Neural cell (in vitro differentiated cells): ENCODE measurements at regions not wholly inside any gene's neighbourhood (a gene's known extent, or its start where the extent isn't known, plus 50 kb on each side); places are given as distances from the start of the nearest gene placed in this dataset.
"Not testable (repeated sequence)": the region's sequence is repeated elsewhere in the genome, so short reads cannot be mapped to it uniquely, and the experiment has no call there.

ENCODE experiments used
- H2AFZ ChIP-seq: fragments of 200-600, 300-800 bp; sonication (generic), shearing (Covaris generic); 2 replicates; pipeline ENCODE4 v1.6.0; 2014; ENCODE audit warnings: low read depth, mild to moderate bottlenecking, antibody characterized with exemption, low read length, moderate library complexity
- H3F3A ChIP-seq: fragments of 200-600 bp; shearing (Covaris generic); 2 replicates; pipeline ENCODE4 v1.6.1; 2016; ENCODE audit warnings: mild to moderate bottlenecking, moderate library complexity, mixed read lengths, antibody characterized with exemption, low read length; ENCODE audit not compliant: insufficient read depth, poor library complexity, severe bottlenecking
- H3K27ac ChIP-seq: fragments of 200-600, 300-800 bp; sonication (generic), shearing (Covaris generic); 2 replicates; pipeline ENCODE4 v1.5.1; 2014; ENCODE audit warnings: mild to moderate bottlenecking, low read length, moderate library complexity
- H3K27me3 ChIP-seq: fragments of 300-800, 200-600 bp; sonication (generic), shearing (Covaris generic); 2 replicates; pipeline ENCODE4 v1.6.0; 2014; ENCODE audit warnings: mild to moderate bottlenecking, low read depth, low read length, moderate library complexity; ENCODE audit not compliant: insufficient read depth
- H3K36me3 ChIP-seq: fragments of 300-800, 200-600 bp; sonication (generic), shearing (Covaris generic); 2 replicates; pipeline ENCODE4 v1.5.1; 2014; ENCODE audit warnings: mild to moderate bottlenecking, antibody characterized with exemption, low read length, moderate library complexity; ENCODE audit not compliant: insufficient read depth
- H3K4me2 ChIP-seq: fragments of 300-800, 200-600 bp; sonication (generic), shearing (Covaris generic); 2 replicates; pipeline ENCODE4 v1.6.0; 2014; ENCODE audit warnings: mild to moderate bottlenecking, low read length
- H3K4me3 ChIP-seq: fragments of 300-800, 200-600 bp; sonication (generic), shearing (Covaris generic); 2 replicates; pipeline ENCODE4 v1.5.1; 2014; ENCODE audit warnings: mild to moderate bottlenecking, low read length, moderate library complexity
- H3K79me2 ChIP-seq: fragments of 200-600 bp; shearing (Covaris generic); replicated peaks from 2 replicates; pipeline ENCODE4 v1.6.0; 2014; ENCODE audit warnings: mild to moderate bottlenecking, low read length, moderate library complexity; ENCODE audit not compliant: insufficient read depth
- H3K9ac ChIP-seq: fragments of 300-800, 200-600 bp; sonication (generic), shearing (Covaris generic); 2 replicates; pipeline ENCODE4 v1.6.1; 2016; ENCODE audit warnings: mild to moderate bottlenecking, low read length, mixed read lengths
- H3K9me2 ChIP-seq: fragments of 200-600 bp; shearing (Covaris generic); 2 replicates; pipeline ENCODE4 v1.6.1; 2016; ENCODE audit warnings: mild to moderate bottlenecking, low read length, mixed read lengths; ENCODE audit not compliant: insufficient read depth
- H3K9me3 ChIP-seq: fragments of 200-600, 300-800 bp; sonication (generic), shearing (Covaris generic); 2 replicates; pipeline ENCODE4 v1.6.1; 2016; ENCODE audit warnings: mild to moderate bottlenecking, mixed run types, low read length, moderate library complexity, mixed read lengths
- H4K20me1 ChIP-seq: fragments of 200-600 bp; shearing (Covaris generic); 2 replicates; pipeline ENCODE4 v1.6.1; 2016; ENCODE audit warnings: mild to moderate bottlenecking, mixed run types; ENCODE audit not compliant: insufficient read depth
- EP300 ChIP-seq: fragments of 450-650 bp; conservative IDR thresholded peaks from 2 replicates; pipeline ENCODE4 v1.6.1; 2014; ENCODE audit warnings: antibody characterized with exemption, mild to moderate bottlenecking, moderate library complexity; ENCODE audit not compliant: poor library complexity, severe bottlenecking
- EZH2 ChIP-seq: fragments of 200-600, 300-800 bp; shearing (Covaris generic), sonication (generic); IDR thresholded peaks from 2 replicates; pipeline ENCODE4 v1.6.1; 2014; ENCODE audit warnings: antibody characterized with exemption, low read length, borderline replicate concordance, mild to moderate bottlenecking; ENCODE audit not compliant: insufficient read depth, poor library complexity, severe bottlenecking
- MXI1 ChIP-seq: fragments of 450-650 bp; conservative IDR thresholded peaks from 2 replicates; pipeline ENCODE4 v1.6.1; 2014; ENCODE audit warnings: antibody characterized with exemption, mild to moderate bottlenecking; ENCODE audit not compliant: poor library complexity, severe bottlenecking
- POLR2AphosphoS5 ChIP-seq: IDR thresholded peaks from 2 replicates; pipeline ENCODE4 v1.6.1; 2012
- RAD21 ChIP-seq: fragments of 450-650 bp; conservative IDR thresholded peaks from 2 replicates; pipeline ENCODE4 v1.6.1; 2014; ENCODE audit warnings: antibody characterized with exemption, mild to moderate bottlenecking, moderate library complexity
- SMC3 ChIP-seq: fragments of 450-650 bp; conservative IDR thresholded peaks from 2 replicates; pipeline ENCODE4 v1.6.1; 2014; ENCODE audit warnings: antibody characterized with exemption, mild to moderate bottlenecking, moderate library complexity; ENCODE audit not compliant: poor library complexity
- TAF1 ChIP-seq: IDR thresholded peaks from 2 replicates; pipeline ENCODE4 v1.6.1; 2012; ENCODE audit warnings: low read depth
- TF ChIP-seq, protein P1 (sequence below): fragments of 450-650 bp; IDR thresholded peaks from 2 replicates; pipeline ENCODE4 v1.5.1; 2014; ENCODE audit warnings: antibody characterized with exemption, mild to moderate bottlenecking, moderate library complexity; ENCODE audit not compliant: poor library complexity, severe bottlenecking
- TF ChIP-seq, protein P2 (sequence below): IDR thresholded peaks from 2 replicates; pipeline ENCODE4 v1.6.1; 2012; ENCODE audit warnings: borderline replicate concordance

DNA sequence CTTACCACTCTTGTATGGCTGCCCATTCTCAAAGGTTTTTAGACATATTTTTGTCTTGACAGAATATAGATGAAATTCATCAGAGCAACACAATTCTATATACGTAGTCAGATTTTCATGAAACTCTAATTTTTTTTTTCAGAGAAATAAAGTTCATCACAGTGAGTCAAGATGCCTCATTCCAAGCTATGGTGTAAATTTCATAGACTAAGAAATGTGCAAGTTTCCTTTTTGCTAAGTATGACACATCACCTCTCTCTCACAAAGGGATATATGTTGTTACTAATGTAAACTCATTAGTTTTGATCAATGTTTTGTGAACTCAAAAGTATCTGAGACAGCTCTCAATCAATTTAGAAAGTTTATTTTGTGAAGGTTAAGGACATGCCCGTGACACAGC lies 60.4 kb upstream of the ATXN3L start:
- no peak overlapping the region for H3K4me2 ChIP-seq
- no peak overlapping the region for H3K9ac ChIP-seq
- no peak overlapping the region for H3K4me3 ChIP-seq
- no peaks in the 10 kb centered on the region for H3K27me3 ChIP-seq
- no peaks in the 10 kb centered on the region for H3K9me3 ChIP-seq
- H3F3A ChIP-seq = no peaks in the 10 kb centered on the region
- no peaks in the 10 kb centered on the region for H4K20me1 ChIP-seq
- no peak overlapping the region for H3K27ac ChIP-seq
- no peak for TF ChIP-seq MXI1
- TF ChIP-seq EP300 = no peak
- TF ChIP-seq, protein P1, sequence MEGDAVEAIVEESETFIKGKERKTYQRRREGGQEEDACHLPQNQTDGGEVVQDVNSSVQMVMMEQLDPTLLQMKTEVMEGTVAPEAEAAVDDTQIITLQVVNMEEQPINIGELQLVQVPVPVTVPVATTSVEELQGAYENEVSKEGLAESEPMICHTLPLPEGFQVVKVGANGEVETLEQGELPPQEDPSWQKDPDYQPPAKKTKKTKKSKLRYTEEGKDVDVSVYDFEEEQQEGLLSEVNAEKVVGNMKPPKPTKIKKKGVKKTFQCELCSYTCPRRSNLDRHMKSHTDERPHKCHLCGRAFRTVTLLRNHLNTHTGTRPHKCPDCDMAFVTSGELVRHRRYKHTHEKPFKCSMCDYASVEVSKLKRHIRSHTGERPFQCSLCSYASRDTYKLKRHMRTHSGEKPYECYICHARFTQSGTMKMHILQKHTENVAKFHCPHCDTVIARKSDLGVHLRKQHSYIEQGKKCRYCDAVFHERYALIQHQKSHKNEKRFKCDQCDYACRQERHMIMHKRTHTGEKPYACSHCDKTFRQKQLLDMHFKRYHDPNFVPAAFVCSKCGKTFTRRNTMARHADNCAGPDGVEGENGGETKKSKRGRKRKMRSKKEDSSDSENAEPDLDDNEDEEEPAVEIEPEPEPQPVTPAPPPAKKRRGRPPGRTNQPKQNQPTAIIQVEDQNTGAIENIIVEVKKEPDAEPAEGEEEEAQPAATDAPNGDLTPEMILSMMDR = no peak
- TF ChIP-seq, protein P2, sequence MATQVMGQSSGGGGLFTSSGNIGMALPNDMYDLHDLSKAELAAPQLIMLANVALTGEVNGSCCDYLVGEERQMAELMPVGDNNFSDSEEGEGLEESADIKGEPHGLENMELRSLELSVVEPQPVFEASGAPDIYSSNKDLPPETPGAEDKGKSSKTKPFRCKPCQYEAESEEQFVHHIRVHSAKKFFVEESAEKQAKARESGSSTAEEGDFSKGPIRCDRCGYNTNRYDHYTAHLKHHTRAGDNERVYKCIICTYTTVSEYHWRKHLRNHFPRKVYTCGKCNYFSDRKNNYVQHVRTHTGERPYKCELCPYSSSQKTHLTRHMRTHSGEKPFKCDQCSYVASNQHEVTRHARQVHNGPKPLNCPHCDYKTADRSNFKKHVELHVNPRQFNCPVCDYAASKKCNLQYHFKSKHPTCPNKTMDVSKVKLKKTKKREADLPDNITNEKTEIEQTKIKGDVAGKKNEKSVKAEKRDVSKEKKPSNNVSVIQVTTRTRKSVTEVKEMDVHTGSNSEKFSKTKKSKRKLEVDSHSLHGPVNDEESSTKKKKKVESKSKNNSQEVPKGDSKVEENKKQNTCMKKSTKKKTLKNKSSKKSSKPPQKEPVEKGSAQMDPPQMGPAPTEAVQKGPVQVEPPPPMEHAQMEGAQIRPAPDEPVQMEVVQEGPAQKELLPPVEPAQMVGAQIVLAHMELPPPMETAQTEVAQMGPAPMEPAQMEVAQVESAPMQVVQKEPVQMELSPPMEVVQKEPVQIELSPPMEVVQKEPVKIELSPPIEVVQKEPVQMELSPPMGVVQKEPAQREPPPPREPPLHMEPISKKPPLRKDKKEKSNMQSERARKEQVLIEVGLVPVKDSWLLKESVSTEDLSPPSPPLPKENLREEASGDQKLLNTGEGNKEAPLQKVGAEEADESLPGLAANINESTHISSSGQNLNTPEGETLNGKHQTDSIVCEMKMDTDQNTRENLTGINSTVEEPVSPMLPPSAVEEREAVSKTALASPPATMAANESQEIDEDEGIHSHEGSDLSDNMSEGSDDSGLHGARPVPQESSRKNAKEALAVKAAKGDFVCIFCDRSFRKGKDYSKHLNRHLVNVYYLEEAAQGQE = no peak
- no peak for TF ChIP-seq TAF1
- TF ChIP-seq RAD21 = no peak
- no peak for TF ChIP-seq EZH2
- TF ChIP-seq POLR2AphosphoS5 = no peak
- TF ChIP-seq SMC3 = no peak
- no peaks in the 10 kb centered on the region for H3K36me3 ChIP-seq
- H3K79me2 ChIP-seq = no peaks in the 10 kb centered on the region
- no peaks in the 10 kb centered on the region for H3K9me2 ChIP-seq
- H2AFZ ChIP-seq = no peak overlapping the region

DNA sequence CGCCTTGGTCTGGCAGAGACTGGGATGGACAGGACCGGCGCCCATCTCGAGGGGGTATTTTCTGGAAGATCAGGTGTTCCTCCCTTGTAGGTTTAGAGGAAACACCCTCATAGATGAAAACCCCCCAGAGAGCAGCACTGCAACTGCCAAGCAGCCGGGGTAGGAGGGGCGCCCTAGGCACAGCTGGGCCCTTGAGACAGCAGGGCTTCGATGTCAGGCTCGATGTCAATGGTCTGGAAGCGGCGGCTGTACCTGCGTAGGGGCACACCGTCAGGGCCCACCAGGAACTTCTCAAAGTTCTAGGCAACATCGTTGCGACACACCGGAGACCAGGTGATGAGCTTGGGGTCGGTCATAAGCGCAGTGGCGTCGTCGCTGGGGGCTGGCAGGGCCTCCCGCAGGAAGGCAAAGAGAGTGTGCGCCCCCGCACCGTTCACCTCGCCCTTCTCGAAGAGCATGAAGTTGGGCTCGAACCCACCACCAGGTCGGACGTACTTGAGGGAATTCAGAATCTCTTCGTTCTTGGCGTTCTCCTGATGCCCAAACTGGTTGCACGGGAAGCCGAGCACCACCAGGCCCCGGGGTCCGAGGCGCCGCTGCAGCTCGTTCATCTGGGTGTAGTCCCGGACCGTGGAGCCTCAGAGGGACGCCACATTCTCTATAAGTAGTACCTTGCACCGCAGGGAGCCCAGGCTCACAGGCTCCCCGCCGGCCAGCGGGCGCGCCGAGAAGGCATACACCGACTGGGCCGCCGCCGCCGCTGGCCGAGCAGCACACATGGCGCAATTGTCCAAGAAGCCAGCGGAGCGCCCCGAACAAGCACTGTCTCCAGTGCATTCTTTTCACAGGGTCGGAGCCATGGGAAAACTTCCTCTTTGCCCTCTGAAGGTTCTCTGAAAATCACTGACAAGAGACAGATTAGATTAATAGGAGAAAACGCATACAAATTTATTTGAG lies 59.0 kb upstream of the ATXN3L start:
- not testable (repeated sequence) for H3K27me3 ChIP-seq, H4K20me1 ChIP-seq, H3K36me3 ChIP-seq, H3K9ac ChIP-seq, H3K79me2 ChIP-seq, H2AFZ ChIP-seq, H3K4me3 ChIP-seq, H3K9me2 ChIP-seq, H3K9me3 ChIP-seq, H3F3A ChIP-seq, H3K27ac ChIP-seq, H3K4me2 ChIP-seq
